ENCODE measurements at regions not wholly inside any gene's neighbourhood (a gene's known extent, or its start where the extent isn't known, plus 50 kb on each side); places are given as distances from the start of the nearest gene placed in this dataset.
"Not testable (repeated sequence)": the region's sequence is repeated elsewhere in the genome, so short reads cannot be mapped to it uniquely, and the experiment has no call there.

DNA sequence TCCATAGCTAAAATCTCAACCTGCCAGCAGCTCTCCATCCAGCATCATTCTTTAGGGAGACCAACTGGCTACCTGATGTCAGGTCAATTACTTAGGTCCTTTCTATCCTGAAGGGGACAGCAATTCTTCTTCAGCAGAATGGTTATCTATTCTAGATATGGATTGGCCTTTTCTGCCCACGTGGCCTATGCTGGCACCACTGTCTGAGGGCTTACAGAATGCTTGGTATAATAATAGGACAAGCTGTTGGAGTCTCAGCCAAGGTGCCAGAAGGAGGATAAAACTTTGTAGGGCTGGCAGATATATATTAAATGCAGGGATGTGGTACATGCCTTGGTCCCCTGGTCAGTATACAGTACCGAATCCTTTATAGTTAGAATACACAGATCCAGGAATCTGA lies 89.8 kb upstream of the C1GALT1C1 start:
- no peaks in the 10 kb centered on the region for H3K27me3 ChIP-seq (ENCODE audit: insufficient read depth, low read length, poor library complexity)
- no peaks in the 10 kb centered on the region for H3K4me1 ChIP-seq (ENCODE audit: insufficient read depth, low read length)
- no peak overlapping the region for H2AFZ ChIP-seq (ENCODE audit: low read depth, low read length)
- H3K9ac ChIP-seq (ENCODE audit: low read depth, low read length): no peak overlapping the region
- H3K36me3 ChIP-seq (ENCODE audit: insufficient read depth, low read length): no peaks in the 10 kb centered on the region
- DNase-seq (no peak), ATAC-seq (ENCODE audit: insufficient read depth, low read depth) (no peak)
- no peak overlapping the region for H3K4me2 ChIP-seq (ENCODE audit: insufficient read depth, low read length)
- H3K79me2 ChIP-seq (ENCODE audit: insufficient read depth, low read length): no peaks in the 10 kb centered on the region
- no peaks in the 10 kb centered on the region for H4K20me1 ChIP-seq (ENCODE audit: insufficient read depth, low read length)
- H3K27ac ChIP-seq (ENCODE audit: low read length): no peak overlapping the region
- H3K4me3 ChIP-seq (ENCODE audit: low read depth in 1 of 2, low read length in 2 of 2): no peak overlapping the region
- H3K9me3 ChIP-seq (ENCODE audit: insufficient read depth, low read length, severe bottlenecking): no peaks in the 10 kb centered on the region
- TF ChIP-seq, protein P1, sequence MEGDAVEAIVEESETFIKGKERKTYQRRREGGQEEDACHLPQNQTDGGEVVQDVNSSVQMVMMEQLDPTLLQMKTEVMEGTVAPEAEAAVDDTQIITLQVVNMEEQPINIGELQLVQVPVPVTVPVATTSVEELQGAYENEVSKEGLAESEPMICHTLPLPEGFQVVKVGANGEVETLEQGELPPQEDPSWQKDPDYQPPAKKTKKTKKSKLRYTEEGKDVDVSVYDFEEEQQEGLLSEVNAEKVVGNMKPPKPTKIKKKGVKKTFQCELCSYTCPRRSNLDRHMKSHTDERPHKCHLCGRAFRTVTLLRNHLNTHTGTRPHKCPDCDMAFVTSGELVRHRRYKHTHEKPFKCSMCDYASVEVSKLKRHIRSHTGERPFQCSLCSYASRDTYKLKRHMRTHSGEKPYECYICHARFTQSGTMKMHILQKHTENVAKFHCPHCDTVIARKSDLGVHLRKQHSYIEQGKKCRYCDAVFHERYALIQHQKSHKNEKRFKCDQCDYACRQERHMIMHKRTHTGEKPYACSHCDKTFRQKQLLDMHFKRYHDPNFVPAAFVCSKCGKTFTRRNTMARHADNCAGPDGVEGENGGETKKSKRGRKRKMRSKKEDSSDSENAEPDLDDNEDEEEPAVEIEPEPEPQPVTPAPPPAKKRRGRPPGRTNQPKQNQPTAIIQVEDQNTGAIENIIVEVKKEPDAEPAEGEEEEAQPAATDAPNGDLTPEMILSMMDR (IDR thresholded peaks at IDR 0.05; ENCODE audit: borderline replicate concordance, extremely low read depth, low read length, poor library complexity, severe bottlenecking): no peak
- no peak for TF ChIP-seq EZH2 (IDR thresholded peaks at IDR 0.05; ENCODE audit: borderline replicate concordance, low read depth, low read length, severe bottlenecking)

DNA sequence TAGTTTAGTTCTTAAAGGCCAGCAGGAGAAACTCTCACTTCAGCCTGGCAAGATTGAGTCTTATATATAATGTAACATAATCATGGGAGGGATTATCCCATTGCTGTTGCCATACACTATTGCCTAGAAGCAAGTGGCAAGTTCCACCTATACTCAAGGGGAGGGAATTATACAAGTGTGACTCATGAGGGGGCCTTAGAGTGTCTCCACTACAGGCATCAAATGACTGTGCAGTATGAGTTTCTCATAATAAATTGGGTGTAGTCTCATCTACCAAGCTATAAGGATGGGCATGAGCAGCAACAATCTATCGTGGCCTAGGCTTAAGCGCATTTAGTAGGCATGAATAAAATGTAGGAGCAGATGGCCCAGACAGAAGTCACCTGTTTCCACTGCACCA lies 89.1 kb upstream of the C1GALT1C1 start:
- no peak overlapping the region for H3K9ac ChIP-seq (ENCODE audit: low read depth, low read length)
- H3K4me1 ChIP-seq (ENCODE audit: insufficient read depth, low read length): no peaks in the 10 kb centered on the region
- no peak overlapping the region for H2AFZ ChIP-seq (ENCODE audit: low read depth, low read length)
- no peaks in the 10 kb centered on the region for H3K9me3 ChIP-seq (ENCODE audit: insufficient read depth, low read length, severe bottlenecking)
- DNase-seq (no peak), ATAC-seq (ENCODE audit: insufficient read depth, low read depth) (no peak)
- no peak for TF ChIP-seq EZH2 (IDR thresholded peaks at IDR 0.05; ENCODE audit: borderline replicate concordance, low read depth, low read length, severe bottlenecking)
- TF ChIP-seq, protein P1 (IDR thresholded peaks at IDR 0.05; ENCODE audit: borderline replicate concordance, extremely low read depth, low read length, poor library complexity, severe bottlenecking): no peak
- no peaks in the 10 kb centered on the region for H3K27me3 ChIP-seq (ENCODE audit: insufficient read depth, low read length, poor library complexity)
- no peaks in the 10 kb centered on the region for H4K20me1 ChIP-seq (ENCODE audit: insufficient read depth, low read length)
- H3K79me2 ChIP-seq (ENCODE audit: insufficient read depth, low read length): no peaks in the 10 kb centered on the region
- H3K4me2 ChIP-seq (ENCODE audit: insufficient read depth, low read length): no peak overlapping the region
- H3K27ac ChIP-seq (ENCODE audit: low read length): no peak overlapping the region
- H3K36me3 ChIP-seq (ENCODE audit: insufficient read depth, low read length): no peaks in the 10 kb centered on the region
- no peak overlapping the region for H3K4me3 ChIP-seq (ENCODE audit: low read depth in 1 of 2, low read length in 2 of 2)

DNA sequence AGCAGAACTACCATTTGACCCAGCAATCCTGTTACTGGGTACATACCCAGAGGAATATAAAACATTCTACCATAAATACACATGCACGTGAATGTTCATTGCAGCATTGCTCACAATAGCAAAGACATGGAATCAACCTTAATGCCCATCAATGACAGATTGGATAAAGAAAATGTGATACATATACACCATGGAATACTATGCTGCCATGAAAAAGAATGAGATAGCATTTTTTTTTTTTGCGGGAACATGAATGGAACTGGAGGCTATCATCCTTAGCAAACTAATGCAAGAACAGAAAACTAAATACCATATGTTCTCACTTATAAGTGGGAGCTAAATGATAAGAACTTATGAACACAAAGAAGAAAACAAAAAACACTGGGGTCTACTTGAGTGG lies 72.5 kb upstream of the C1GALT1C1 start:
- H3K27ac ChIP-seq (ENCODE audit: low read length); H4K20me1 ChIP-seq (ENCODE audit: insufficient read depth, low read length); ATAC-seq (ENCODE audit: insufficient read depth, low read depth); DNase-seq; H3K4me3 ChIP-seq (ENCODE audit: low read depth in 1 of 2, low read length in 2 of 2); H3K27me3 ChIP-seq (ENCODE audit: insufficient read depth, low read length, poor library complexity); H3K9me3 ChIP-seq (ENCODE audit: insufficient read depth, low read length, severe bottlenecking); H3K4me2 ChIP-seq (ENCODE audit: insufficient read depth, low read length); H3K79me2 ChIP-seq (ENCODE audit: insufficient read depth, low read length); H3K9ac ChIP-seq (ENCODE audit: low read depth, low read length); H3K36me3 ChIP-seq (ENCODE audit: insufficient read depth, low read length); H3K4me1 ChIP-seq (ENCODE audit: insufficient read depth, low read length); H2AFZ ChIP-seq (ENCODE audit: low read depth, low read length): not testable (repeated sequence)

GRCh38 chrX:120697053-120697452 lies 67.2 kb upstream of the C1GALT1C1 start:
- peak; percentile 70 for DNase-seq
- Histone ChIP-seq H2AFZ (ENCODE audit: low read depth, low read length) (no peak overlapping the region; the same call in 1 of the 2 replicates), H3K9me3 (ENCODE audit: insufficient read depth, low read length, severe bottlenecking) (no peaks in the 10 kb centered on the region), H3K4me3 (ENCODE audit: low read depth in 1 of 2, low read length in 2 of 2) (no peak overlapping the region), H3K27me3 (ENCODE audit: insufficient read depth, low read length, poor library complexity) (no peaks in the 10 kb centered on the region), H3K4me1 (ENCODE audit: insufficient read depth, low read length) (peaks cover 16% of the 10 kb centered on the region), H3K36me3 (ENCODE audit: insufficient read depth, low read length) (no peaks in the 10 kb centered on the region), H4K20me1 (ENCODE audit: insufficient read depth, low read length) (no peaks in the 10 kb centered on the region), H3K79me2 (ENCODE audit: insufficient read depth, low read length) (no peaks in the 10 kb centered on the region), H3K9ac (ENCODE audit: low read depth, low read length) (peak overlapping the region; percentile 10; the same call in 1 of the 2 replicates), H3K27ac (ENCODE audit: low read length) (peak overlapping the region; percentile 74), H3K4me2 (ENCODE audit: insufficient read depth, low read length) (no peak overlapping the region)
- ATAC-seq (ENCODE audit: insufficient read depth, low read depth): peak; percentile 98
- TF ChIP-seq, protein P1 (IDR thresholded peaks at IDR 0.05; ENCODE audit: borderline replicate concordance, extremely low read depth, low read length, poor library complexity, severe bottlenecking): no peak
- TF ChIP-seq EZH2 (IDR thresholded peaks at IDR 0.05; ENCODE audit: borderline replicate concordance, low read depth, low read length, severe bottlenecking): no peak

Data from DND-41 (cell line).